H1 (cell line): ENCODE measurements at regions not wholly inside any gene's neighbourhood (a gene's known extent, or its start where the extent isn't known, plus 50 kb on each side); places are given as distances from the start of the nearest gene placed in this dataset.
"Not testable (repeated sequence)": the region's sequence is repeated elsewhere in the genome, so short reads cannot be mapped to it uniquely, and the experiment has no call there.

Experiments used
- CTCF ChIA-PET: fragments of 300-600 bp; sonication (Branson Sonifier 250); formaldehyde crosslinking; loops from one replicate; lab custom pipeline; 2021; ENCODE audit not compliant: partially characterized antibody; lab: Charles Lee
- POLR2A ChIA-PET: fragments of 300-600 bp; sonication (Branson Sonifier 250); formaldehyde crosslinking; loops from one replicate; lab custom pipeline; 2021; ENCODE audit warnings: inconsistent platforms; ENCODE audit not compliant: partially characterized antibody; lab: Charles Lee
- DNase-seq, 2 experiments: peaks; one replicate each; pipeline versions ENCODE4 v3.0.0 to v3.0.0-alpha.2; 2010 to 2022; ENCODE audit warnings: low spot score in 2 of 2, low read depth in 1 of 2, mixed read lengths in 1 of 2
- FAIRE-seq: peaks from 2 replicates; lab custom pipeline; 2011; peaks lifted over from hg19 to GRCh38; lab: Jason Lieb, UNC
- H2AFZ ChIP-seq: 2 replicates; pipeline ENCODE4 v1.8.1; 2012; ENCODE audit warnings: low read length, inconsistent platforms
- H2AK5ac ChIP-seq: 2 replicates; pipeline ENCODE4 v1.6.1; 2013; ENCODE audit warnings: low read depth, low read length
- H2BK120ac ChIP-seq: replicated peaks from 2 replicates; pipeline ENCODE3; 2013; ENCODE audit warnings: low read depth, low read length, inconsistent platforms
- H2BK12ac ChIP-seq: 2 replicates; pipeline ENCODE4 v1.6.1; 2013; ENCODE audit warnings: low read depth, low read length
- H2BK15ac ChIP-seq: 2 replicates; pipeline ENCODE4 v1.6.1; 2013; ENCODE audit warnings: low read length
- H2BK20ac ChIP-seq: 2 replicates; pipeline ENCODE4 v1.6.1; 2013; ENCODE audit warnings: low read length
- H2BK5ac ChIP-seq: 2 replicates; pipeline ENCODE4 v1.6.1; 2013; ENCODE audit warnings: low read depth, low read length
- H3K14ac ChIP-seq: 2 replicates; pipeline ENCODE4 v1.6.1; 2013; ENCODE audit warnings: inconsistent platforms; ENCODE audit not compliant: insufficient read length
- H3K18ac ChIP-seq: 2 replicates; pipeline ENCODE4 v1.6.1; 2013; ENCODE audit warnings: low read length; ENCODE audit errors: extremely low read depth
- H3K23ac ChIP-seq: 2 replicates; pipeline ENCODE4 v1.6.1; 2013; ENCODE audit warnings: inconsistent platforms; ENCODE audit not compliant: insufficient read length
- H3K23me2 ChIP-seq: 2 replicates; pipeline ENCODE4 v1.6.1; 2013; ENCODE audit warnings: low read depth, low read length
- H3K27ac ChIP-seq: 2 replicates; pipeline ENCODE4 v1.6.1; 2011; ENCODE audit warnings: low read depth, low read length, inconsistent platforms
- H3K27me3 ChIP-seq, 4 experiments: replicated peaks in 1 of 4; 1 replicate in 1 of 4; 2 replicates in 3 of 4; pipeline versions ENCODE4 v1.6.1 to v1.8.1; 2011 to 2013; ENCODE audit warnings: low read length in 3 of 4, mild to moderate bottlenecking in 3 of 4, inconsistent platforms in 2 of 4, mixed read lengths in 2 of 4, moderate library complexity in 1 of 4; ENCODE audit not compliant: control insufficient read depth in 3 of 4, insufficient read depth in 3 of 4; ENCODE audit errors: extremely low read depth in 1 of 4
- H3K36me3 ChIP-seq, 4 experiments: 2 replicates each; pipeline versions ENCODE4 v1.6.1 to v1.8.1; 2011 to 2013; ENCODE audit warnings: mild to moderate bottlenecking in 4 of 4, low read length in 3 of 4, moderate library complexity in 2 of 4, control low read depth in 1 of 4, inconsistent platforms in 1 of 4; ENCODE audit not compliant: insufficient read depth in 4 of 4, control insufficient read depth in 2 of 4
- H3K4ac ChIP-seq: replicated peaks from 2 replicates; pipeline ENCODE3; 2013; ENCODE audit warnings: low read length, low read depth, mixed read lengths, inconsistent platforms; ENCODE audit not compliant: insufficient read length
- H3K4me1 ChIP-seq, 4 experiments: replicated peaks in 1 of 4; 1 replicate in 1 of 4; 2 replicates in 3 of 4; pipeline versions ENCODE4 v1.6.1 to v1.8.1; 2011 to 2013; ENCODE audit warnings: low read length in 3 of 4, inconsistent platforms in 2 of 4, mixed read lengths in 1 of 4; ENCODE audit not compliant: insufficient read depth in 4 of 4, control insufficient read depth in 3 of 4
- H3K4me2 ChIP-seq, 2 experiments: 2 replicates each; pipeline versions ENCODE4 v1.6.1 to v1.8.1; 2011 to 2013; ENCODE audit warnings: low read depth in 2 of 2, low read length in 2 of 2, control low read depth in 1 of 2, inconsistent platforms in 1 of 2, mild to moderate bottlenecking in 1 of 2; ENCODE audit not compliant: insufficient read depth in 1 of 2
- H3K4me3 ChIP-seq, 4 experiments: fragments of 200-600, 300-600 bp in 1 of 4; sonication (generic), shearing (Covaris generic), sonication (Bioruptor Twin) in 1 of 4; 2 replicates each; pipeline versions ENCODE4 v1.5.1 to v1.8.1; 2011 to 2016; ENCODE audit warnings: low read length in 4 of 4, low read depth in 3 of 4, control low read depth in 2 of 4, inconsistent platforms in 2 of 4, mild to moderate bottlenecking in 2 of 4, mixed read lengths in 1 of 4, moderate library complexity in 1 of 4; ENCODE audit not compliant: insufficient read depth in 2 of 4; ENCODE audit errors: extremely low read depth in 1 of 4
- H3K56ac ChIP-seq: replicated peaks from 2 replicates; pipeline ENCODE3; 2013; ENCODE audit warnings: low read depth, mild to moderate bottlenecking, mixed read lengths, low read length, inconsistent platforms; ENCODE audit not compliant: insufficient read length
- H3K79me1 ChIP-seq: 2 replicates; pipeline ENCODE4 v1.6.1; 2013; ENCODE audit warnings: low read depth, low read length, control low read depth
- H3K79me2 ChIP-seq, 2 experiments: 2 replicates each; pipeline versions ENCODE4 v1.6.1 to v1.8.1; 2012 to 2013; ENCODE audit warnings: low read length in 2 of 2, mild to moderate bottlenecking in 2 of 2, inconsistent platforms in 1 of 2; ENCODE audit not compliant: insufficient read depth in 2 of 2, control insufficient read depth in 1 of 2
- H3K9ac ChIP-seq, 4 experiments: replicated peaks in 1 of 4; 1 replicate in 1 of 4; 2 replicates in 3 of 4; pipeline versions ENCODE4 v1.6.1 to v1.8.1; 2011 to 2013; ENCODE audit warnings: low read depth in 3 of 4, low read length in 3 of 4, control low read depth in 2 of 4, mild to moderate bottlenecking in 2 of 4, moderate library complexity in 2 of 4, inconsistent platforms in 1 of 4; ENCODE audit errors: extremely low read depth in 1 of 4
- H3K9me3 ChIP-seq, 2 experiments: 2 replicates each; pipeline versions ENCODE4 v1.6.1 to v1.8.1; 2012 to 2013; ENCODE audit warnings: mild to moderate bottlenecking in 2 of 2, moderate library complexity in 2 of 2, control low read depth in 1 of 2, inconsistent platforms in 1 of 2, low read depth in 1 of 2, low read length in 1 of 2, mixed read lengths in 1 of 2; ENCODE audit not compliant: insufficient read depth in 2 of 2
- H4K20me1 ChIP-seq, 2 experiments: replicated peaks in 1 of 2; 2 replicates each; pipeline versions ENCODE3 to v1.8.1; 2011 to 2013; ENCODE audit warnings: inconsistent platforms in 2 of 2, low read length in 2 of 2, mild to moderate bottlenecking in 1 of 2; ENCODE audit not compliant: insufficient read depth in 2 of 2, control insufficient read depth in 1 of 2
- H4K5ac ChIP-seq: 2 replicates; pipeline ENCODE4 v1.6.1; 2013; ENCODE audit warnings: low read length, low read depth, mixed read lengths, inconsistent platforms; ENCODE audit not compliant: insufficient read length
- H4K8ac ChIP-seq: 2 replicates; pipeline ENCODE4 v1.8.0; 2013; ENCODE audit warnings: mild to moderate bottlenecking, moderate library complexity, low read length, inconsistent platforms; ENCODE audit not compliant: insufficient read depth; ENCODE audit errors: extremely low read depth
- H4K91ac ChIP-seq: replicated peaks from 2 replicates; pipeline ENCODE3; 2013; ENCODE audit warnings: low read length, mixed read lengths, inconsistent platforms; ENCODE audit not compliant: insufficient read length
- WGBS, 2 experiments: shearing (Covaris generic) in 1 of 2; methylation state at CpG; one replicate each; pipeline versions ENCODE4 v1.1.6 to v1.1.7; 2013 to 2015; ENCODE audit warnings: low lambda C conversion rate in 2 of 2, mixed read lengths in 2 of 2, inconsistent platforms in 1 of 2, low coverage in 1 of 2, missing lambda C conversion rate in 1 of 2; ENCODE audit not compliant: insufficient replicate concordance in 2 of 2, insufficient coverage in 1 of 2, insufficient read length in 1 of 2; ENCODE audit errors: extremely low coverage in 1 of 2, missing lambda C conversion rate in 1 of 2; 5-methylcytosine and 5-hydroxymethylcytosine counted together

DNA sequence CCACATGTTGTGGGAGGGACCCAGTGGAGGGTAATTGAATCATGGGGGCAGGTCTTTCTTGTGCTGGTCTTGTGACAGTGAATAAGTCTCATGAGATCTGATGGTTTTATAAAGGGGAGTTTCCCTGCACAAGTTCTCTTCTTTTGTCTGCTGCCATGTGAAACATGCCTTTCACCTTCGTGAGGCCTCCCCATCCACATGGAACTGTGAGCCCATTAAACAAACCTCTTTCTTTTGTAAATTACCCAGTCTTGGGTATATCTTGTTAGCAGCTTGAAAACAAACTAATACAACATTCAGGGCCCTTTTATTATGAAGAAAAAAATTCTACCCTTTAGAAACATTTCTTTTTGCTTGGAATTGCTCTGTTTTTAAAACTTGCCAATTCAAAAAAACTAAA is 285.4 kb downstream of the GJA1 start:
- H3K4ac ChIP-seq, H3K23ac ChIP-seq, H2BK12ac ChIP-seq, H4K5ac ChIP-seq, H3K36me3 ChIP-seq, H2BK120ac ChIP-seq, H3K9ac ChIP-seq, H3K4me2 ChIP-seq, H3K4me1 ChIP-seq, H3K56ac ChIP-seq, H3K4me3 ChIP-seq, H2BK5ac ChIP-seq, DNase-seq, H3K79me1 ChIP-seq, H2AFZ ChIP-seq, H3K79me2 ChIP-seq, H3K27ac ChIP-seq, H2AK5ac ChIP-seq, H4K20me1 ChIP-seq, H3K9me3 ChIP-seq, FAIRE-seq, H3K14ac ChIP-seq, H4K8ac ChIP-seq, H2BK15ac ChIP-seq, H4K91ac ChIP-seq, CTCF ChIA-PET, H3K27me3 ChIP-seq, H2BK20ac ChIP-seq, H3K18ac ChIP-seq, H3K23me2 ChIP-seq, POLR2A ChIA-PET: not testable (repeated sequence)
- 91% methylated on average over 1 of the region's 1 CpG; no CpG with 5 or more reads in 1 of the 2 experiments for WGBS, 2 experiments
